ENCODE measurements at regions not wholly inside any gene's neighbourhood (a gene's known extent, or its start where the extent isn't known, plus 50 kb on each side); places are given as distances from the start of the nearest gene placed in this dataset.

- intact Hi-C loops (cut with micrococcal nuclease) = loop anchor here (2.0 to 10.0 kb wide), 2 partner anchors 239 to 1173 kb away; no protein-coding TSS in a partner anchor
- no peaks in the 10 kb centered on the region for H3K9me3 Mint-ChIP-seq
- ChIA-PET CTCF (interaction anchor here (0.6 to 5.4 kb wide), 9 partner anchors 10 to 1424 kb away, joined by 3 to 39 read pairs (median 4); no protein-coding TSS in a partner anchor), POLR2A (no interaction called here)
- no peaks in the 10 kb centered on the region for H3K4me1 Mint-ChIP-seq (ENCODE audit: low read depth)
- peaks cover 32% of the 10 kb centered on the region for H3K27me3 Mint-ChIP-seq
- ATAC-seq (no peak), DNase-seq (no peak)
- H3K27ac Mint-ChIP-seq = no peak overlapping the region
- no peak overlapping the region for H3K4me3 Mint-ChIP-seq
- H3K36me3 Mint-ChIP-seq (ENCODE audit: low read depth) = no peaks in the 10 kb centered on the region
- TF ChIP-seq CTCF (IDR thresholded peaks at IDR 0.05) = no peak
Observed at GRCh38 chr2:198315791-198316630, 511.6 kb downstream of the PLCL1 start.

GRCh38 chr2:198314559-198315153, 510.3 kb downstream of the PLCL1 start:
- no peak overlapping the region for H3K27ac Mint-ChIP-seq
- POLR2A ChIA-PET = no interaction called here
- ATAC-seq = no peak
- H3K4me3 Mint-ChIP-seq = no peak overlapping the region
- intact Hi-C loops (cut with micrococcal nuclease) = loop anchor here (2.0 to 10.0 kb wide), 2 partner anchors 240 to 1174 kb away; no protein-coding TSS in a partner anchor
- no peaks in the 10 kb centered on the region for H3K36me3 Mint-ChIP-seq (ENCODE audit: low read depth)
- peak; percentile 74 for TF ChIP-seq CTCF (IDR thresholded peaks at IDR 0.05)
- no peaks in the 10 kb centered on the region for H3K9me3 Mint-ChIP-seq
- CTCF ChIA-PET = interaction anchor here (0.6 to 5.4 kb wide), 20 partner anchors 9 to 1425 kb away, joined by 3 to 39 read pairs (median 4); no protein-coding TSS in a partner anchor
- no peaks in the 10 kb centered on the region for H3K4me1 Mint-ChIP-seq (ENCODE audit: low read depth)
- H3K27me3 Mint-ChIP-seq = peaks cover 34% of the 10 kb centered on the region
- peak; percentile 11 for DNase-seq

GRCh38 chr2:198312596-198313483, 508.4 kb downstream of the PLCL1 start:
- no peak overlapping the region for H3K27ac Mint-ChIP-seq
- no peaks in the 10 kb centered on the region for H3K36me3 Mint-ChIP-seq (ENCODE audit: low read depth)
- ATAC-seq (no peak), DNase-seq (no peak)
- H3K4me3 Mint-ChIP-seq = no peak overlapping the region
- H3K27me3 Mint-ChIP-seq = peaks cover 32% of the 10 kb centered on the region
- POLR2A ChIA-PET = no interaction called here
- H3K4me1 Mint-ChIP-seq (ENCODE audit: low read depth) = no peaks in the 10 kb centered on the region
- no peak for TF ChIP-seq CTCF (IDR thresholded peaks at IDR 0.05)
- intact Hi-C loops (cut with micrococcal nuclease) = loop anchor here (10.0 kb wide), 1 partner anchor 242 kb away; no protein-coding TSS in a partner anchor
- CTCF ChIA-PET = interaction anchor here (0.7 to 5.4 kb wide), 14 partner anchors 9 to 1427 kb away, joined by 3 to 39 read pairs (median 4); no protein-coding TSS in a partner anchor
- H3K9me3 Mint-ChIP-seq = no peaks in the 10 kb centered on the region

GRCh38 chr2:198311020-198311419, 506.6 kb downstream of the PLCL1 start:
- Mint-ChIP-seq H3K27ac (no peak overlapping the region), H3K4me1 (ENCODE audit: low read depth) (no peaks in the 10 kb centered on the region), H3K36me3 (ENCODE audit: low read depth) (no peaks in the 10 kb centered on the region), H3K4me3 (no peak overlapping the region), H3K27me3 (peaks cover 29% of the 10 kb centered on the region), H3K9me3 (no peaks in the 10 kb centered on the region)
- POLR2A ChIA-PET = no interaction called here
- intact Hi-C loops (cut with micrococcal nuclease) = loop anchor here (10.0 kb wide), 1 partner anchor 244 kb away; no protein-coding TSS in a partner anchor
- ATAC-seq (no peak), DNase-seq (no peak)
- no peak for TF ChIP-seq CTCF (IDR thresholded peaks at IDR 0.05)
- CTCF ChIA-PET = interaction anchor here (1.4 to 5.4 kb wide), 3 partner anchors 10 to 1176 kb away, joined by 4 to 39 read pairs (median 8); no protein-coding TSS in a partner anchor

All from activated CD8-positive, alpha-beta T cell treated with anti-CD3 and anti-CD28 coated beads for 36 hours (primary cell).